Choroid plexus epithelial cell (primary cell): ENCODE measurements at regions not wholly inside any gene's neighbourhood (a gene's known extent, or its start where the extent isn't known, plus 50 kb on each side); places are given as distances from the start of the nearest gene placed in this dataset.
A peak's percentile ranks its signal among the peaks of the same experiment; 100 is the strongest.

Experiments used
- DNase-seq: peaks from one replicate; pipeline ENCODE4 v3.0.0-alpha.2; 2010; ENCODE audit warnings: low read depth
- H3K4me3 ChIP-seq: 2 replicates; pipeline ENCODE4 v1.5.1; 2011; ENCODE audit warnings: low read depth, mild to moderate bottlenecking, control low read depth, low read length, moderate library complexity
- TF ChIP-seq, protein P1 (sequence below): conservative IDR thresholded peaks from 2 replicates; pipeline ENCODE4 v1.5.1; 2011; ENCODE audit warnings: low read depth, mild to moderate bottlenecking, control low read depth, inconsistent platforms, low read length, moderate library complexity

DNA sequence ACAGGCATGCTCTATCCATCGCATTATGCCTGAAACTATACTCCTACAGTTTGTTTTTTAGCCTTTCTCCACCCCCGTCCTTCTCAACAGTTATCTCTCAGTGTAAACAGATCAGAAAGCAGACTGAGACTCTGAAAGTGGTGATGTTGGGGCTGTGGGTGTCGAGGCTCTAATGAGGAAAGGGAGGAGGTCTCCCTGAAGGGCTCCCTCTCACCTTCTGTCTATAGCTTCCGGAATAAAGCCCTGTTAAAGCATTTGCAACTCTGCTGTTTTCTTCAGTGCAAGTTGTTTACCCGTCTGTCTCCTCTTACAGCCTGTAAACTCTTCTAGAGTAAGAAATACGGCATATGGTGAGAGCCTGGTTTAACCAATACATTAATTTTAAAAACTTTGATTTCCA is 136.7 kb upstream of the SYT4 start:
- TF ChIP-seq, protein P1, sequence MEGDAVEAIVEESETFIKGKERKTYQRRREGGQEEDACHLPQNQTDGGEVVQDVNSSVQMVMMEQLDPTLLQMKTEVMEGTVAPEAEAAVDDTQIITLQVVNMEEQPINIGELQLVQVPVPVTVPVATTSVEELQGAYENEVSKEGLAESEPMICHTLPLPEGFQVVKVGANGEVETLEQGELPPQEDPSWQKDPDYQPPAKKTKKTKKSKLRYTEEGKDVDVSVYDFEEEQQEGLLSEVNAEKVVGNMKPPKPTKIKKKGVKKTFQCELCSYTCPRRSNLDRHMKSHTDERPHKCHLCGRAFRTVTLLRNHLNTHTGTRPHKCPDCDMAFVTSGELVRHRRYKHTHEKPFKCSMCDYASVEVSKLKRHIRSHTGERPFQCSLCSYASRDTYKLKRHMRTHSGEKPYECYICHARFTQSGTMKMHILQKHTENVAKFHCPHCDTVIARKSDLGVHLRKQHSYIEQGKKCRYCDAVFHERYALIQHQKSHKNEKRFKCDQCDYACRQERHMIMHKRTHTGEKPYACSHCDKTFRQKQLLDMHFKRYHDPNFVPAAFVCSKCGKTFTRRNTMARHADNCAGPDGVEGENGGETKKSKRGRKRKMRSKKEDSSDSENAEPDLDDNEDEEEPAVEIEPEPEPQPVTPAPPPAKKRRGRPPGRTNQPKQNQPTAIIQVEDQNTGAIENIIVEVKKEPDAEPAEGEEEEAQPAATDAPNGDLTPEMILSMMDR: no peak
- H3K4me3 ChIP-seq: no peak overlapping the region
- no peak for DNase-seq

DNA sequence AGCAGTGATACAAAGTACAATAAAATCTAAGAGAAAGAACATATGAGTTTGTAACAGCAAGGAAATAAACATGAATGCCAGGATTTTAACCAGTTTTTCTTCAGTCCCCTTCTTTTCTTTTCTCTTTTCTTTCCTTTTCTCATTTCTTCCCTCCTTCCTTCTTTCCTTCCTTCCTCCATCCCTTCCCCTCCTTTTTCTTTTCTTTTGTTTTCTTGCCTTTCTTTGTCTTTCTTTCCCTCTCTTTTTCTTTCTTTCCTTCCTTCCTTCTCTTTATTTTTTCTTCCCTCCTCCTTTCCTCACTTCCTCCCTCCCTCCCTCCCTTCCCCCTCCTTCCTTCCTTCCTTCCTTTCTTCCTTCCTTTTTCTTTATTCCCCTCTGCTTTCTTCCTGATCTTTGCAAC is 142.8 kb upstream of the SYT4 start:
- no peak for DNase-seq
- TF ChIP-seq, protein P1: no peak
- no peak overlapping the region for H3K4me3 ChIP-seq

DNA sequence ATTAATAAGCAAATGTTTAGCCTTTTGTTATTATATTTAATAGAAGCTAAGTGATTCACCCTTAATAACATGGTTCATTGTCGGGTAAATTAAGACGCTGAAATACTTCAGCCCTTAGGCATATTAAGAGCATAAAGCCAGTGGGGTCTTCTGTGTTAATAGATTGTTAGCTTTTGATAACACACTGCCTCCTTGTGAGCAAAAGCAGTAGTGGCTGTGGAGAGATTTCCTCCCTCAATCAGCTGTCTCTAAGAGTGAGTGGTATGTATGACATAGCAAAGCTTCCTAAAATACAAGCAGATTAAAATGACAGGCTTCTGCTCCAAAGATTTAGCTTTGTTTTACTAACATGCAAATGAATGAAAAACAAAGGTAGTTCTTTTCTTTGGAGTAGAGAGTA is 143.7 kb upstream of the SYT4 start:
- TF ChIP-seq, protein P1: peak; percentile 19
- no peak for DNase-seq

DNA sequence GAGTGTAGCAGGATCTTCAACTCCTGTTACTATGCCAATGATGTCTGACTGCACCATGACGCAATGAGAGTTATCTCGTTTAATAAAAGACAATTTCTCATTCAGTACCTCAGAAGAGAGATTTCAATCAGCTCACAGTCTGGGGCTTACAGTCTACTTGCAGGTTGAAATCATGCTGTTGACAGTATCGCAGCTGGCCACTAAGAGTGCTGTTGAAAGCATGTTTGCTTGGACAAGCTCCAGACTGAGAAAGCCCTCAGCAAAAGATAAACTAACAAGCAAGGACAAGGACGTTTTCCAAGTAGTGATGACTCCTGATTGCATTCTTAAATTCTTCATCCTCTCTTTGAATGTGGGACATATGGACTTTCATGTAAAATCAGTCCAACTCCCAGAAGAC is 145.2 kb upstream of the SYT4 start:
- DNase-seq: peak; percentile 18
- no peak overlapping the region for H3K4me3 ChIP-seq
- TF ChIP-seq, protein P1: peak; percentile 24

More for the DNA sequence above, 143.7 kb upstream of the SYT4 start:
- H3K4me3 ChIP-seq: no peak overlapping the region

DNA sequence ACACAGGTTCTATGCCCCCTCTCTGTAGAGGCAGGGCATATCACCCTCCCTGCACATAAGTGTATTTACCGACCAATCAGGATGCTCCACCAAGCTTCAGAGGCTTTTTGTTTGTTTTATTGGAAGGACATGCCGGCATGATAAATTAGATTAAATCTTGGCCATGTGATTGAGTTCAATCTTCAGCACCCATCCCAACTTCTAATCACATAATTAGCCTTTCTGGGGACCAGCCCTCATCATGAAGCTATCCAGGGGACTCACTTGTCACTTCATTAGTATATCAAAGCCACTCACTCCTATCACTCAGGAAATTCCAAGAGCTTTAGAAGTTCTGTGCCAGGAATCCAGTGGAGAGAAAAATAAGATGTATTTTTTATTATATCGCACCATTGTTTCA is 158.6 kb upstream of the SYT4 start:
- TF ChIP-seq, protein P1: no peak
- DNase-seq: no peak
- no peak overlapping the region for H3K4me3 ChIP-seq

DNA sequence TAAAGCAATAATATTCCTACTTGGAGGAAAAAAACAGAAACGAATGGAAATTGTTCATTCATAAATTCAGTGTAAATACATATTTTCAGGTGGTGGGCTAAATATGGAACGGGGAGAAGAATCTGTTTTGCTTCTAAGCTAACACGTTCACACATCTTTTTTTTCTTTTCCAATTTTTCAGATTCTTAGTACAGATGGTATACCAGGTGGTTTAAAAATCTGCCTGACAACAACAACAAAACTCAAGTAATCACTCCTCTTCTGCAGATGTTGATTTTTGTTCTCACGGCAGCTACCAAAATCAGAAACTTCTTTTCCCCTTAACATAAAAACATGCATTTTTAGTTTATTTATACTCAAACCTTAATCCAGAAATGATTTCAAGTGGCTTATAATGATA is 164.8 kb upstream of the SYT4 start:
- TF ChIP-seq, protein P1: no peak
- DNase-seq: no peak

DNA sequence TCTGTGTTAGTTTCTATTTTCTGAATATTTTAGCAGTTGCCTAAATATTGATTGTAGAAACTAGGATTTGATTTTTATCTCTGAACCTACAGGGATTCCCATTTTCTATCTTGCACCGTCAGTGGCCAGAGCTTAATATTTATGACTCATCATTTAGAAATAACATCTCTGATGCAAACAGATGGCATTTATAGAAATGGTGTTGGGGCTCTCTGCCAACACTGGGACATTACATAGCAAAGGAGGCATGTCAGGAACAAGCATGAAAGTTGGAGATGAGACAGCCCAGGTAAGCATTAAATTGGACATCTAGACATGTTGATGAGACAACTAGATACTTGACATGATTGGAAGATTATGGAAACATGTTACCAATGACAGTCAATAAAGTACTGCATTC is 165.3 kb upstream of the SYT4 start:
- TF ChIP-seq, protein P1: no peak

More for the DNA sequence above, 164.8 kb upstream of the SYT4 start:
- H3K4me3 ChIP-seq: no peak overlapping the region

More for the DNA sequence above, 165.3 kb upstream of the SYT4 start:
- H3K4me3 ChIP-seq: no peak overlapping the region
- peak; percentile 9 for DNase-seq
